ENCODE measurements at regions not wholly inside any gene's neighbourhood (a gene's known extent, or its start where the extent isn't known, plus 50 kb on each side); places are given as distances from the start of the nearest gene placed in this dataset.

- TF ChIP-seq, protein P1, sequence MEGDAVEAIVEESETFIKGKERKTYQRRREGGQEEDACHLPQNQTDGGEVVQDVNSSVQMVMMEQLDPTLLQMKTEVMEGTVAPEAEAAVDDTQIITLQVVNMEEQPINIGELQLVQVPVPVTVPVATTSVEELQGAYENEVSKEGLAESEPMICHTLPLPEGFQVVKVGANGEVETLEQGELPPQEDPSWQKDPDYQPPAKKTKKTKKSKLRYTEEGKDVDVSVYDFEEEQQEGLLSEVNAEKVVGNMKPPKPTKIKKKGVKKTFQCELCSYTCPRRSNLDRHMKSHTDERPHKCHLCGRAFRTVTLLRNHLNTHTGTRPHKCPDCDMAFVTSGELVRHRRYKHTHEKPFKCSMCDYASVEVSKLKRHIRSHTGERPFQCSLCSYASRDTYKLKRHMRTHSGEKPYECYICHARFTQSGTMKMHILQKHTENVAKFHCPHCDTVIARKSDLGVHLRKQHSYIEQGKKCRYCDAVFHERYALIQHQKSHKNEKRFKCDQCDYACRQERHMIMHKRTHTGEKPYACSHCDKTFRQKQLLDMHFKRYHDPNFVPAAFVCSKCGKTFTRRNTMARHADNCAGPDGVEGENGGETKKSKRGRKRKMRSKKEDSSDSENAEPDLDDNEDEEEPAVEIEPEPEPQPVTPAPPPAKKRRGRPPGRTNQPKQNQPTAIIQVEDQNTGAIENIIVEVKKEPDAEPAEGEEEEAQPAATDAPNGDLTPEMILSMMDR (IDR thresholded peaks at IDR 0.05; ENCODE audit: low read depth, low read length) = no peak
- TF ChIP-seq MAX (IDR thresholded peaks at IDR 0.05; ENCODE audit: low read depth, low read length) (no peak), MYC (IDR thresholded peaks at IDR 0.05; ENCODE audit: low read depth, low read length) (no peak), POLR2A (IDR thresholded peaks at IDR 0.05; ENCODE audit: extremely low read depth, insufficient read length) (no peak)
- no peak overlapping the region for H3K4me3 ChIP-seq (ENCODE audit: low read depth, low read length)
- no peak for DNase-seq (ENCODE audit: low read depth)
Observed at GRCh38 chr11:70913715-70914231, 338.6 kb downstream of the SHANK2 start.

- H3K4me3 ChIP-seq (ENCODE audit: low read depth, low read length) = no peak overlapping the region
- TF ChIP-seq MYC (IDR thresholded peaks at IDR 0.05; ENCODE audit: low read depth, low read length) (no peak), MAX (IDR thresholded peaks at IDR 0.05; ENCODE audit: low read depth, low read length) (no peak), POLR2A (IDR thresholded peaks at IDR 0.05; ENCODE audit: extremely low read depth, insufficient read length) (no peak)
- TF ChIP-seq, protein P1 (IDR thresholded peaks at IDR 0.05; ENCODE audit: low read depth, low read length) = no peak
- DNase-seq (ENCODE audit: low read depth) = no peak
Observed at GRCh38 chr11:70914496-70914895, 337.9 kb downstream of the SHANK2 start.

GRCh38 chr11:70915158-70915985, 337.0 kb downstream of the SHANK2 start:
- DNase-seq (ENCODE audit: low read depth) = no peak
- TF ChIP-seq POLR2A (IDR thresholded peaks at IDR 0.05; ENCODE audit: extremely low read depth, insufficient read length) (no peak), MAX (IDR thresholded peaks at IDR 0.05; ENCODE audit: low read depth, low read length) (no peak), MYC (IDR thresholded peaks at IDR 0.05; ENCODE audit: low read depth, low read length) (no peak)
- TF ChIP-seq, protein P1 (IDR thresholded peaks at IDR 0.05; ENCODE audit: low read depth, low read length) = no peak
- no peak overlapping the region for H3K4me3 ChIP-seq (ENCODE audit: low read depth, low read length)

DNA sequence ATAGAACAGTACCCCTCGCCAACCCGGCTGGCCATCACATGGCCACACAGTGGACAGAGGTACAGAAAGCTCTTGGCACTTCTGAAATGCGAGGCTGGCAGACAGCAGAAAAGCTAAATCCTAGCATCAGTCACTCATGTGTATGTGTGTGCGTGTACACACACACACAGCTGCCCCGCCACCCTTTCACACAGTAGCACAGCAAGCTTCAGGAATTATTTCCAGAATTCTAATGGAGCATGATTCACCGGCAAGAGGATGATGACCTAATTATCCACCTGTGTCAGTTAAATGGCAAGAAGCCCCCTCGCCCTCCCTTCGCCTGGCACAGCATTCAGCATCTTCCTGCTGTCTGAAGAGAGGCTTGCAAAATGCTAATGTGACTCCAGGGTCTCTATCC, 336.0 kb downstream of the SHANK2 start:
- no peak overlapping the region for H3K4me3 ChIP-seq (ENCODE audit: low read depth, low read length)
- TF ChIP-seq POLR2A (IDR thresholded peaks at IDR 0.05; ENCODE audit: extremely low read depth, insufficient read length) = no peak
- TF ChIP-seq, protein P1 (IDR thresholded peaks at IDR 0.05; ENCODE audit: low read depth, low read length) = no peak
- no peak for TF ChIP-seq MYC (IDR thresholded peaks at IDR 0.05; ENCODE audit: low read depth, low read length)
- no peak for TF ChIP-seq MAX (IDR thresholded peaks at IDR 0.05; ENCODE audit: low read depth, low read length)
- no peak for DNase-seq (ENCODE audit: low read depth)

DNA sequence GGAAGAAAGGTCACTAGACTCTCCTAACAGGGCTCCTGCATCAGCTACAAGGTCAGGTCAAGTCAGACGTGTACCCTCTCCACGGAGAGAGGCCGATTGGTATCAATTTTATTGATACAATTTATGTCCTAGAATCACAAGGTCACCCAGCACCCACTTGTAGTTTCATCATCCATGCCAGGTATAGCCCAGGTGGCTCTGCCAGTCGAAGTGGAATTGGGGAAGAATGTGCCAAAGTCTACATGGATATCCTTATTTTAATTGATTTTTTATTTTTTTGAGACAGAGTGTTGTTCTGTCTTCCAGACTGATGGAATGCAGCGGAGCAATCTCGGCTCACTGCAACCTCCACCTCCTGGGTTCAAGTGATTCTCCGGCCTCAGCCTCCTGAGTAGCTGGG, 334.1 kb downstream of the SHANK2 start:
- TF ChIP-seq MYC (IDR thresholded peaks at IDR 0.05; ENCODE audit: low read depth, low read length) (no peak), MAX (IDR thresholded peaks at IDR 0.05; ENCODE audit: low read depth, low read length) (no peak), POLR2A (IDR thresholded peaks at IDR 0.05; ENCODE audit: extremely low read depth, insufficient read length) (no peak)
- TF ChIP-seq, protein P1 (IDR thresholded peaks at IDR 0.05; ENCODE audit: low read depth, low read length) = no peak
- DNase-seq (ENCODE audit: low read depth) = no peak
- no peak overlapping the region for H3K4me3 ChIP-seq (ENCODE audit: low read depth, low read length)

Data from NB4 (cell line).